ENCODE measurements at regions not wholly inside any gene's neighbourhood (a gene's known extent, or its start where the extent isn't known, plus 50 kb on each side); places are given as distances from the start of the nearest gene placed in this dataset.
"Not testable (repeated sequence)": the region's sequence is repeated elsewhere in the genome, so short reads cannot be mapped to it uniquely, and the experiment has no call there.

- no peak for DNase-seq
Observed at GRCh38 chr5:121516997-121517396, 334.7 kb upstream of the FTMT start.

- no peak for DNase-seq
Observed at GRCh38 chr5:121525706-121526105, 326.0 kb upstream of the FTMT start.

- DNase-seq: no peak
Observed at GRCh38 chr5:121526908-121527307, 324.8 kb upstream of the FTMT start.

GRCh38 chr5:121533814-121534213 lies 317.9 kb upstream of the FTMT start:
- DNase-seq: peak; percentile 39

- no peak for DNase-seq
Observed at GRCh38 chr5:121550989-121551388, 300.7 kb upstream of the FTMT start.

- DNase-seq: no peak
Observed at GRCh38 chr5:121559832-121560231, 291.9 kb upstream of the FTMT start.

GRCh38 chr5:121572061-121572460 lies 279.6 kb upstream of the FTMT start:
- no peak for DNase-seq

- DNase-seq: peak; percentile 24
Observed at GRCh38 chr5:121573721-121574382, 277.8 kb upstream of the FTMT start.

GRCh38 chr5:121581588-121581987 lies 270.1 kb upstream of the FTMT start:
- no peak for DNase-seq

GRCh38 chr5:121596882-121597281 lies 254.8 kb upstream of the FTMT start:
- no peak for DNase-seq

GRCh38 chr5:121608826-121609225 lies 242.9 kb upstream of the FTMT start:
- DNase-seq: no peak

GRCh38 chr5:121624035-121624434 lies 227.6 kb upstream of the FTMT start:
- DNase-seq: no peak

- peak; percentile 47 for DNase-seq
Observed at GRCh38 chr5:121628783-121629182, 222.9 kb upstream of the FTMT start.

- peak; percentile 9 for DNase-seq
Observed at GRCh38 chr5:121630402-121630801, 221.3 kb upstream of the FTMT start.

- DNase-seq: no peak
Observed at GRCh38 chr5:121634946-121635345, 216.7 kb upstream of the FTMT start.

GRCh38 chr5:121638126-121638525 lies 213.6 kb upstream of the FTMT start:
- no peak for DNase-seq

- DNase-seq: no peak
Observed at GRCh38 chr5:121640298-121640697, 211.4 kb upstream of the FTMT start.

- no peak for DNase-seq
Observed at GRCh38 chr5:121658221-121658620, 193.5 kb upstream of the FTMT start.

GRCh38 chr5:121660142-121660541 lies 191.5 kb upstream of the FTMT start:
- peak; percentile 13 for DNase-seq

- DNase-seq: not testable (repeated sequence)
Observed at GRCh38 chr5:121665542-121665941, 186.1 kb upstream of the FTMT start.

- peak; percentile 91 for DNase-seq
Observed at GRCh38 chr5:121667292-121667691, 184.4 kb upstream of the FTMT start.

- peak; percentile 43 for DNase-seq
Observed at GRCh38 chr5:121668635-121669034, 183.0 kb upstream of the FTMT start.

GRCh38 chr5:121671624-121672023 lies 180.1 kb upstream of the FTMT start:
- no peak for DNase-seq

GRCh38 chr5:121675924-121676323 lies 175.8 kb upstream of the FTMT start:
- peak; percentile 34 for DNase-seq

GRCh38 chr5:121681229-121681855 lies 170.3 kb upstream of the FTMT start:
- peak; percentile 85 for DNase-seq

Measured in hematopoietic multipotent progenitor cell treated with erythropoietin and hydrocortisone succinate and interleukin-3 and kit ligand, for 4 days (in vitro differentiated cells).